ENCODE measurements at regions not wholly inside any gene's neighbourhood (a gene's known extent, or its start where the extent isn't known, plus 50 kb on each side); places are given as distances from the start of the nearest gene placed in this dataset.

GRCh38 chr4:55248756-55249155 is 97.3 kb upstream of the SRD5A3 start:
- Histone ChIP-seq H3K4me1 (no peaks in the 10 kb centered on the region), H3K36me3 (no peaks in the 10 kb centered on the region), H3K27ac (no peak overlapping the region), H3K27me3 (no peaks in the 10 kb centered on the region), H3K9me3 (no peaks in the 10 kb centered on the region), H3K4me3 (no peak overlapping the region)
- no peak for ATAC-seq
- 61 to 76% methylated on average over 5 to 6 of the region's 6 CpGs for WGBS, 2 donors (ENCODE audit: low coverage in 1 of 2)
- TF ChIP-seq POLR2A (IDR thresholded peaks at IDR 0.05) (no peak), POLR2AphosphoS5 (IDR thresholded peaks at IDR 0.05) (no peak), EP300 (IDR thresholded peaks at IDR 0.05) (no peak)
- TF ChIP-seq, protein P1, sequence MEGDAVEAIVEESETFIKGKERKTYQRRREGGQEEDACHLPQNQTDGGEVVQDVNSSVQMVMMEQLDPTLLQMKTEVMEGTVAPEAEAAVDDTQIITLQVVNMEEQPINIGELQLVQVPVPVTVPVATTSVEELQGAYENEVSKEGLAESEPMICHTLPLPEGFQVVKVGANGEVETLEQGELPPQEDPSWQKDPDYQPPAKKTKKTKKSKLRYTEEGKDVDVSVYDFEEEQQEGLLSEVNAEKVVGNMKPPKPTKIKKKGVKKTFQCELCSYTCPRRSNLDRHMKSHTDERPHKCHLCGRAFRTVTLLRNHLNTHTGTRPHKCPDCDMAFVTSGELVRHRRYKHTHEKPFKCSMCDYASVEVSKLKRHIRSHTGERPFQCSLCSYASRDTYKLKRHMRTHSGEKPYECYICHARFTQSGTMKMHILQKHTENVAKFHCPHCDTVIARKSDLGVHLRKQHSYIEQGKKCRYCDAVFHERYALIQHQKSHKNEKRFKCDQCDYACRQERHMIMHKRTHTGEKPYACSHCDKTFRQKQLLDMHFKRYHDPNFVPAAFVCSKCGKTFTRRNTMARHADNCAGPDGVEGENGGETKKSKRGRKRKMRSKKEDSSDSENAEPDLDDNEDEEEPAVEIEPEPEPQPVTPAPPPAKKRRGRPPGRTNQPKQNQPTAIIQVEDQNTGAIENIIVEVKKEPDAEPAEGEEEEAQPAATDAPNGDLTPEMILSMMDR (IDR thresholded peaks at IDR 0.05): no peak

GRCh38 chr4:55249476-55249875 is 96.6 kb upstream of the SRD5A3 start:
- WGBS, 2 donors (ENCODE audit: low coverage in 1 of 2): 58 to 92% methylated on average over 2 to 3 of the region's 3 CpGs
- H3K4me3 ChIP-seq: no peak overlapping the region
- TF ChIP-seq POLR2A (IDR thresholded peaks at IDR 0.05) (no peak), POLR2AphosphoS5 (IDR thresholded peaks at IDR 0.05) (no peak), EP300 (IDR thresholded peaks at IDR 0.05) (no peak)
- TF ChIP-seq, protein P1 (IDR thresholded peaks at IDR 0.05): no peak
- H3K4me1 ChIP-seq: no peaks in the 10 kb centered on the region
- H3K27me3 ChIP-seq: no peaks in the 10 kb centered on the region
- no peaks in the 10 kb centered on the region for H3K9me3 ChIP-seq
- H3K27ac ChIP-seq: no peak overlapping the region
- no peak for ATAC-seq
- H3K36me3 ChIP-seq: no peaks in the 10 kb centered on the region

DNA sequence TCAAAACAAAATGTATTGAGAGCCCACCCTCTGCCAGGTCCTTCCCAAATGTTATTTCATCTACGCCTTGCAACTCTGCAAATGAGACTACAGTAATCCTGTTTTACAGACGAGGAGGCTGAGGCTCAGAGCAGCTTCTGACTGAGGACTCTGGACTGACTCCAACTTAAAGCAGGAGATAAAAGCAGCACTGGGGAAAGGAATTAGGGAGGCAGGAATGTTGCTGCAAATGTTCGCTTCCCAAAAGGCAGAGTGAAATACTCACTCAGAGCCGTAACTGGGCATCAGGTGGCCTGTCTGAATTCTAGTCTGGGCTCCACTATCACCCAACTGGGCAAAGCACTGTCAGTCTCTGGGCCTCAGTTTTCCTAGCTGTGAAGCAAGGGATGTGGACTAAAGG is 94.7 kb upstream of the SRD5A3 start:
- Histone ChIP-seq H3K27me3 (no peaks in the 10 kb centered on the region), H3K4me3 (no peak overlapping the region), H3K27ac (no peak overlapping the region), H3K9me3 (no peaks in the 10 kb centered on the region), H3K4me1 (no peaks in the 10 kb centered on the region), H3K36me3 (no peaks in the 10 kb centered on the region)
- 26 to 47% methylated on average over 2 to 3 of the region's 4 CpGs for WGBS, 2 donors (ENCODE audit: low coverage in 1 of 2)
- ATAC-seq: no peak
- TF ChIP-seq EP300 (IDR thresholded peaks at IDR 0.05) (no peak), POLR2AphosphoS5 (IDR thresholded peaks at IDR 0.05) (no peak), POLR2A (IDR thresholded peaks at IDR 0.05) (no peak)
- TF ChIP-seq, protein P1 (IDR thresholded peaks at IDR 0.05): no peak

DNA sequence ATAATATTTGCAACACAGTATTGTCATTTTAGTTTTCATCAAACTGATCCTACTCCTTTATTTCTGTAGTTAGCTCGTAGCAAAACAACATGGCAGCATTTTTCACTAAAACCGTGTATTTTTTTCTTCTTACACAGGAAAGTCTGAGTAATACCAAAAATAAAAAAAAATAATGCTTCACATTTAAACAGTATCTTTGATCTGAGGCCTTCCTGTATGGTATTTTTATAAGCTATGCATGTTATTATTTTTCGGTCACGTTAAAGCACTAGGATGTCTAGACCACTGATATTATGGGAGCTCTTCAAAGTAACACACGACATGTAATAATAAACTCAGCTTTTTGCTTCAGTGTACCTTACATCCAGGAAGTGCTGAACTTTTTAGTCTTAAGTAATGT is 94.1 kb upstream of the SRD5A3 start:
- Histone ChIP-seq H3K9me3 (no peaks in the 10 kb centered on the region), H3K4me3 (no peak overlapping the region), H3K36me3 (no peaks in the 10 kb centered on the region), H3K27ac (no peak overlapping the region), H3K27me3 (no peaks in the 10 kb centered on the region), H3K4me1 (no peaks in the 10 kb centered on the region)
- TF ChIP-seq, protein P1 (IDR thresholded peaks at IDR 0.05): no peak
- ATAC-seq: no peak
- 73 to 88% methylated on average over 5 of the region's 5 CpGs for WGBS, 2 donors (ENCODE audit: low coverage in 1 of 2)

DNA sequence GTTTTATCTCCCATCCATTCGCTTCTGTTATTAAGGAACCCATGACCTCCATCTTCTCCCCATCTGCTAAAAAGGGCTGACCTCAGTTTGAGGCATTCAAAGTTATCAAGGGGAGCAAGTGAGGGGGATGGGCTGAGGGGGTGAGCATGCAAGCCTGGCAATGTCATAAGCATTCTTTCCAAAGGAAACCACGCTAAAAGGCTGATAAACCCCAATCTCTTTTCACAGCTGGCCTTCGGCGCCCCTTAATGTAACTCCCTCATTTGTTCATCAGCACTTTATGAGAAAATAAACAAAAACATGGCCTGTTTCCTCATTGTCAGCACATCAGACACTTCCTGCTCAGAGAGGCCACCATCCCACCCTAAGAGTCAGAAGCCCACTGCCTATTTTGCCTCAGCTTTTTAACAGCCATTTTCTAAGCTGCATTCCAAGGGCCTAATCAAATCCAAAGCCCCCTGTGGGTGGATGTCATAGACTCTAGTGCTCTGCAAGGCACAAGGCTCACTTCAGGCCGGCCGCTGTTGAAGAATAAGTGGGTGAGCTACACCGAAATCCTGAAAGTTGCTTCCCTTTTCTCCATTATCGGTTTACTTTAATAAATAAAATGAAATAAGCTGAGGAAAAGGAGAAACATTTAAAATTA is 92.0 kb upstream of the SRD5A3 start:
- H3K36me3 ChIP-seq: no peaks in the 10 kb centered on the region
- H3K4me1 ChIP-seq: peaks cover 0 to 7% (median 0%) of the 10 kb centered on the region in 3 donors
- no peak for ATAC-seq
- H3K27ac ChIP-seq: no peak overlapping the region
- no peaks in the 10 kb centered on the region for H3K9me3 ChIP-seq
- H3K27me3 ChIP-seq: no peaks in the 10 kb centered on the region
- 82 to 88% methylated on average over 8 of the region's 8 CpGs for WGBS, 2 donors (ENCODE audit: low coverage in 1 of 2)
- H3K4me3 ChIP-seq: no peak overlapping the region
- TF ChIP-seq POLR2A (IDR thresholded peaks at IDR 0.05): no peak
- TF ChIP-seq EP300 (IDR thresholded peaks at IDR 0.05): no peak
- no peak for TF ChIP-seq POLR2AphosphoS5 (IDR thresholded peaks at IDR 0.05)
- TF ChIP-seq, protein P1 (IDR thresholded peaks at IDR 0.05): no peak
